HG03159 (cell line): ENCODE measurements at regions not wholly inside any gene's neighbourhood (a gene's known extent, or its start where the extent isn't known, plus 50 kb on each side); places are given as distances from the start of the nearest gene placed in this dataset.

Experiments used
- ATAC-seq: cut with Tn5 transposase; IDR thresholded peaks from one replicate; pipeline ENCODE4 v1.9.1; 2021; ENCODE audit warnings: mild to moderate bottlenecking, moderate library complexity; ENCODE audit not compliant: unreplicated experiment

DNA sequence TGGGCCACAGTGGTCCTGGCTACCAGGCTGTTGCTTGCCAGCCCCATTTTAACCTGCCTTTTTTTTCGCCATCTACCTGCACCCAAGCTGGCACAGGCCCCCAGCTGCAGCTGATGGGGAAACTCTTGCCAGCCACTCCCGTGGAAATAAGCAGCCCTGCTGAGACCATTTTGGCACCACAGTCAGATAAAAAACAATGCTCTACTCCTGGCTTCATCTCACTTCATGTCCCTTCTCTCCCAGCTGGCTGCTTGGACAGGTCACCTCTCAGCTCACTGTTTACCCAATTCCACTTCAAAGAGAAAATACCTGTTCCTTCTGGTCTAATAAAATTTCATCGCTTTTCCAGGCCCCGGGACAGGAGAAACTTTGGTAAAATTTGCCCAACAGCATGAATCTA is 322.6 kb upstream of the SLC30A5 start:
- no peak for ATAC-seq

DNA sequence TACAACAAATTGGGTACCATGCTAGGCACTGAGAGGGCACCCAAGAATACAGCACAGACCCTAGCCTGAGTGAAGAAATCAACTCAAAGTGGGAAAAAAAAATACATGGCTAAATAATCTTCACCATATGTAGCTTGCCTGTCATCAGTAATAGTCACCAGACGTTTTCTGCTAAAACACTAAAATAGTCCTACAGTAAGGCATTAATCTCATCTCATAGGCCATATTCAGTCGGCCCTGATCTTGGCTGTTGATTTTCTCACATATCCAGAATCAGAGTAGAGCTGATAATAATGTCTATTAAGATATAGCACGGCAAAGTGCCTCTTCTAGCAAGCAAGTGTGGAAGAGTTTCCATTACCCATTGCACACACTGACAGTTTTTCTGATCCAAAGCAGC is 322.1 kb upstream of the SLC30A5 start:
- no peak for ATAC-seq

GRCh38 chr5:68776381-68776780 is 317.4 kb upstream of the SLC30A5 start:
- no peak for ATAC-seq

- no peak for ATAC-seq
These were observed 316.7 kb upstream of the SLC30A5 start for GRCh38 chr5:68777135-68777534.

DNA sequence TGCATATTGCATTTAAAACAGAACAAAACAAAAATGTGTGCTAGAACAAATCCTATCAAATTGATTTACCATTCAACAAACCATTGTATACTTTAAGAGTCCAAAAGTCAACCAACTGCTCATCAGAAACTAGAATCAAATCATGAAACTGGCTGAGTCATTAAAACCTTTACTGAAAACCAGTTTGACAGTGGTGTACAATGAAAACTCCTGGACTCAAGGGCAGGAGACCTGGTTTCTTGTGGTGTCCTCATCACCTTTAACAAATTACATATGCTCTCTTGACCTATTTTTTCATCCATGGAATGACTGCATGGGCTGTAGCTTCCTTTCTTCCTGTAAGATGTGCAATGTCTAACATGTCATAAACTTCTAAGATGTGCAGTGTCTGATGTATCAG is 315.3 kb upstream of the SLC30A5 start:
- ATAC-seq, result no peak

DNA sequence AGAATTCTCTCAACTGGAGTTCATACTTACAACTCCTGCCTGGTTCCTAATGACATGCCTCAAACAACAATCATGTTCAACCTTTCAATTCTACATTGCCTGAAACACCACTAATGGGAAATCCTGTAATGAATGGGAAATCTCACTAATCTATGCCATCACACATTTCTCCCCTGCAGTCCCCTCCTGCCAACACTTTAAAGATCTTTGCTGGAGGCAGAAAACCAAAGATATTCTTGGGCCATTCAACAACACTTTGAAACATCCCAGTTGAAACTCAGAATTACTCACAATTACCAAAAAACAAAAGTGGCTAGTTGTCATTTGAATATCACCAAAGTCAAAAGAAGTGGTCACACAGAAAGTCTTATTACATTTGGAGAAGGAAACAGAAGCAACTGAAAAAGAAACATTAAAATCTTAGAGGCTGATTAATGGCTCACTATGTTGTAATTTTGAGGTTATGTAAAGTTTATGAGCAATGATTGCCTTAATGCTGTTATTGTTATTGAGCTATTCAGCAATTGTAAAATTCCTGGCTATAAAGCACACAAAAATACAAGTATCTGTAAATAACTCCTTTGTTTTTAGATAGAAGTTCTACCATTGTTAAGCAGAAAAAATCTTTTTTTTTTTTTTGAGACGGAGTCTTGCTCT is 313.4 kb upstream of the SLC30A5 start:
- ATAC-seq, result no peak

DNA sequence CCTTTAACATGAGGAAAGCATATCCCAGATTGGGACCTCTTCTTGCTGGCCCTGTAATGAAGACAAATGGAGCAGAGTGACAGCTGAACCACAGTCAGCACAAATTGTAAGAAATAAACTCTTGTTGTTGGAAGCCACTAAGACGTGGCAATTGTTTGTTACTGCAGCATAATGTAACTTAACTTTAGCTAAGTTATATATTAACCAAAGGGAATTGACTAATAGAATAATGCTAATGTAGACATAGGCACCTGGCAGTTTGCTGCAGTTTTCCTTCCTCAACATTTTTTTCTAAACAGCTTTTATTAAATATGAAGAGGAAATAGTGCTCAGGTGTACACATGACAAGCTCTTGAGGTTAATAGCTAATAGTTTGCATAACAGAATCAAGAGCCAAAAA is 300.7 kb upstream of the SLC30A5 start:
- ATAC-seq, result no peak

GRCh38 chr5:68793993-68794392 is 299.8 kb upstream of the SLC30A5 start:
- no peak for ATAC-seq

- ATAC-seq, result no peak
These were observed 298.6 kb upstream of the SLC30A5 start for GRCh38 chr5:68795190-68795589.

DNA sequence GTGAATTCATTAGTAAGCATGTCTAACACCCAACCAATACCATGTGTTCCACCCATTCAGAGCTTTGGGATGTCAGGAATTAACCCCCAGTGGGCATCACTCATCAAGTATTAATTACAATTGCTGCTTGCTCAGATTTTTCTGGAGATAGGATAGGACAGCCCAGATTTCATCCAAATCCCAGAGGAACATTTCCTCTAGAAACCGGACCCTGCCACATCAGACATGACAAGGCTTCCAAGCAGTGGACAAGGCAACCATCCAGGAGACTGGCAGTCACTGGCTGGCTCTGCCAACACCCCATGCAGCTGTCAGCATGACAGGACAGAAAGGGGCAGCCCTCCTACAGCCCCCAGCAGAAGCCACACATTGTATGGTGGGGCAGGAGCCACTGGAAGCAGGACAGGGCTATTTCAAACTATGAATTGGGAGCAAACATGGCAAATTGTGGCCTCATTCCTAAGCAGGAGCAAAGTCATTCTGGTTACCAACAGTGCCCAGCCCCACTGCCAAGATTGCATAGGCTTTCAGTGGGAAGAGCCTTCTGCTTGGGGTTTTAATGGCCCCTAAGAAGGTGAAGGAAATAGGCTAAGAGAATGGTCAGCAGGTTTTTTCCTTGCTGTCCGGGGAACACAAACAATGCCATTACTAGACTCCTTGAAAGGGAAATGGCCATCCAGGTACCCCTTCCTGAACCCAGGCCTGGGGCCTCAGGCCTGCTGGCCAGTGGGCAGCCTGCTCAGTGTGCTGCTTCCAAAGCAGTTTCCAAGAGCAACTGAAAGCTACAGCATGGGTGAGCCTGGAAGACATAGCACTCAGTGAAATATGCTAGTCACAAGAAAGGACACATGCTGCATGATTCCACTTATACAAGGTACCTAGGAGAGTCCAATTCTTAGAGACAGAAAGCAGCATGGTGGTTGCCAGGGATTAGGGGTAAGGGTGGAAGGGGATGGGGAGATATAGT is 294.7 kb upstream of the SLC30A5 start:
- no peak for ATAC-seq

DNA sequence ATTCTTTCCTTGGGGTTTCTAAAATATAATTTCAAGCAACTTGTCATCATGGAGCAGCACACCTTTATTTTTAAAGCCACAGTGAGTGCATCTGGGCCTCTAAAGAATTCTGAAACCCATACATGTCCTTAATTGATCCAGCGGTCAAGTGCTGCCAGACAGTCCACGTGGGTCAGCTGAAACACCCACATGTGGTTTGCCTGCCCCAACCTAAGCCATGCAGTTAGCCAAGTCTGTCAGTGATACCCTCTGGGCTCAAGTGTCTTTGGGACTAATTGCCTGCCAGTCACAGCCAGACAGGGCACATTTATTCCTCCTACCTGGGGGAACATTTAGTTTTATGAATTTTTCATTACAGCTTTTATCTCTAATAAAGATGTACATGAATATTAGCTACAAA is 291.4 kb upstream of the SLC30A5 start:
- no peak for ATAC-seq

- ATAC-seq, result no peak
These were observed 289.9 kb upstream of the SLC30A5 start for GRCh38 chr5:68803881-68804319.

GRCh38 chr5:68804343-68804742 is 289.5 kb upstream of the SLC30A5 start:
- ATAC-seq, result no peak

GRCh38 chr5:68805444-68805843 is 288.4 kb upstream of the SLC30A5 start:
- ATAC-seq, result no peak

DNA sequence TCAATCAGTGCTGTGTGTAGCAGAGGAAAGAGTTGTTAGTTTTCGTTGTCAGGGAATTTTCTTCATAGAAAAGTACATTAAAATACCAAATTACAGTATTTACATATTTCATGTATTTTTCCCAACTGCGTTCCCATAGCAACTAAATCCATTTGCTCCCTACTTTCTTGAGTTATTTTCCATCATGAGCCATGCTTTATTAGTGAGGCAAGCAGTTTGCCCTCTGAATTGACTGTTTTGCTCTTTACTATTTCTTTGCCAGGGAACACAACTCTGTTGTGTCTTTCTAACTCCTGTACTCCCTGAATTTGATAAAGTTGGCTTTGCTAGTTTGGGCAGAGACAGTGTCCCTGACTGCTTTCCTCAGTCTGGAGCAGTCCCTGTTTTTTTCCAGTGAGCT is 276.2 kb upstream of the SLC30A5 start:
- ATAC-seq, result no peak

DNA sequence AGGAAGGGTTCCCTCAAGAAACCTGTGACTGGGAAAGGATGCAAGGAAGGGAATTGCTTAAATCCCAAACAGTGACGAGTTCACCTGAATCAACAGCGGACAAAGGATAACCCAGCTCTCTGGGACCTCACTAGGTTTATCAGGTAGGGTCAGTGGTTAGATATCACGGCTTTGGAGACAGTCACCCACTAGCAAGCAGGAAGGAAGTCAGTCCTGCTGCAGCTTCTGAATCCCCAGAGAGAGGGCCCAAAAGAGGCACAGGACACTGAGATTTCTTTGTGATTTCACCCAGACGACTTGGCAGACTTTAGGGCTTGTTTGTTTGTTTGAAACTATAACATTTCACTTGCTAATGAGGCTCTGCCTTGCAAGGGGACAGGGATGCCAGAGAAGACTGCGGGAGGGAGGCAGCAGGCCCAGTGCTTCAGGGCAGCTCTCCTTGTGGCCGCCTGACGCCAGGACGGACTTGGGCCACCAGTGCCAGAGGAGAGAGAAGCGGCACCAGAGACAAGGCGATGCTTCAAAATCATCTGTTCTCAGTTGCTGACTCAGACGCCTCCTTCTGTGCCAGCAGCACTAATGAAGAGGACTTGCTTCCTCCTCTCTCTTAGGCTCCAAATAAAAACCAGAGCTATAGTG is 275.6 kb upstream of the SLC30A5 start:
- no peak for ATAC-seq

- ATAC-seq, result no peak
These were observed 274.9 kb upstream of the SLC30A5 start for GRCh38 chr5:68818870-68819269.

- ATAC-seq, result no peak
These were observed 272.8 kb upstream of the SLC30A5 start for GRCh38 chr5:68821056-68821455.

DNA sequence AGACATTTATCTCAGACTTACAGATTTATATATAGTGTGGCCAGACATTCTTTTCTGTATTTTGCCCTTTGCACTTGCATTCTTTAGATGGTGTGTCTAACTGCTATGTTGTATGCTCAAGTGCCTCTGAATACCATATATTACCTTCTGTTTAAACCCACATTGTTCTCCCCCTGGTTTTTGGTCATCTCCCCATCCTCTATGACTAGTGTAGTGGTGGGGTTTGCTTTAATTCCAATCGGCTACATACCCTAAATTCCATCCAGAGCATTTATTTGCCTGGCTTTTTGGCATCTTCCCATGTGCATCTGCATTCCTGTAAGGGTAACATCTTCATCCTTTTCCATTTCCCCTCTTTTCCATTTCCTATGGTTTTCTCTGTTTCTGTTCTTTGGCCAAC is 271.0 kb upstream of the SLC30A5 start:
- no peak for ATAC-seq

- no peak for ATAC-seq
These were observed 270.5 kb upstream of the SLC30A5 start for GRCh38 chr5:68823301-68823700.

GRCh38 chr5:68830377-68830898 is 263.4 kb upstream of the SLC30A5 start:
- ATAC-seq, result no peak
